Chondrocyte (in vitro differentiated cells): ENCODE measurements at regions not wholly inside any gene's neighbourhood (a gene's known extent, or its start where the extent isn't known, plus 50 kb on each side); places are given as distances from the start of the nearest gene placed in this dataset.

ENCODE experiments used
- DNase-seq: peaks from one replicate; pipeline ENCODE4 v3.0.0; 2021; ENCODE audit warnings: mixed read lengths, low spot score
- H3K27ac Mint-ChIP-seq: one replicate; pipeline ENCODE4 v1.8.0; 2021; ENCODE audit warnings: mild to moderate bottlenecking, moderate library complexity, mixed read lengths; ENCODE audit not compliant: unreplicated experiment
- H3K27me3 Mint-ChIP-seq: 2 replicates; pipeline ENCODE4 v1.8.0; 2021; ENCODE audit warnings: low read depth, mixed read lengths
- H3K36me3 Mint-ChIP-seq: 2 replicates; pipeline ENCODE4 v1.8.0; 2021; ENCODE audit warnings: low read depth, mixed read lengths
- H3K4me1 Mint-ChIP-seq: 2 replicates; pipeline ENCODE4 v1.8.0; 2021; ENCODE audit warnings: low read depth, mild to moderate bottlenecking, mixed read lengths
- H3K4me3 Mint-ChIP-seq: one replicate; pipeline ENCODE4 v1.8.0; 2021; ENCODE audit warnings: mild to moderate bottlenecking, moderate library complexity, mixed read lengths; ENCODE audit not compliant: unreplicated experiment
- H3K9me3 Mint-ChIP-seq: 2 replicates; pipeline ENCODE4 v1.8.0; 2021; ENCODE audit warnings: low read depth, mixed read lengths
- CTCF ChIP-seq: fragments of 200-600 bp; sonication (generic); IDR thresholded peaks from 2 replicates; pipeline ENCODE4 v1.5.0; 2021; ENCODE audit warnings: antibody characterized with exemption, mild to moderate bottlenecking, moderate library complexity

GRCh38 chr21:34022627-34023335 is 50.6 kb upstream of the MRPS6 start:
- TF ChIP-seq CTCF: no peak
- H3K4me3 Mint-ChIP-seq: no peak overlapping the region
- H3K27me3 Mint-ChIP-seq: no peaks in the 10 kb centered on the region
- peaks cover 9% of the 10 kb centered on the region for H3K9me3 Mint-ChIP-seq
- no peak overlapping the region for H3K27ac Mint-ChIP-seq
- DNase-seq: no peak
- peaks cover 9% of the 10 kb centered on the region for H3K4me1 Mint-ChIP-seq
- no peaks in the 10 kb centered on the region for H3K36me3 Mint-ChIP-seq

- H3K27me3 Mint-ChIP-seq: no peaks in the 10 kb centered on the region
- peaks cover 6% of the 10 kb centered on the region for H3K9me3 Mint-ChIP-seq
- no peak for TF ChIP-seq CTCF
- no peak overlapping the region for H3K4me3 Mint-ChIP-seq
- H3K4me1 Mint-ChIP-seq: peaks cover 15% of the 10 kb centered on the region
- no peaks in the 10 kb centered on the region for H3K36me3 Mint-ChIP-seq
- H3K27ac Mint-ChIP-seq: no peak overlapping the region
- DNase-seq: no peak
Measured at GRCh38 chr21:34021726-34022125, 51.7 kb upstream of the MRPS6 start.

- Mint-ChIP-seq H3K4me1 (peaks cover 15% of the 10 kb centered on the region), H3K9me3 (peaks cover 4% of the 10 kb centered on the region), H3K36me3 (no peaks in the 10 kb centered on the region), H3K27me3 (no peaks in the 10 kb centered on the region), H3K4me3 (no peak overlapping the region), H3K27ac (no peak overlapping the region)
- TF ChIP-seq CTCF: no peak
- DNase-seq: no peak
Measured at GRCh38 chr21:34020983-34021553, 52.3 kb upstream of the MRPS6 start.

GRCh38 chr21:34020005-34020847 is 53.2 kb upstream of the MRPS6 start:
- Mint-ChIP-seq H3K9me3 (peaks cover 8% of the 10 kb centered on the region), H3K36me3 (no peaks in the 10 kb centered on the region), H3K4me1 (peaks cover 15% of the 10 kb centered on the region), H3K4me3 (no peak overlapping the region), H3K27ac (no peak overlapping the region), H3K27me3 (no peaks in the 10 kb centered on the region)
- TF ChIP-seq CTCF: peak; percentile 13
- DNase-seq: no peak

GRCh38 chr21:34019402-34019801 is 54.0 kb upstream of the MRPS6 start:
- Mint-ChIP-seq H3K9me3 (peaks cover 14% of the 10 kb centered on the region), H3K36me3 (peaks cover 3% of the 10 kb centered on the region), H3K4me1 (peaks cover 15% of the 10 kb centered on the region), H3K27ac (no peak overlapping the region), H3K4me3 (no peak overlapping the region), H3K27me3 (no peaks in the 10 kb centered on the region)
- no peak for DNase-seq
- TF ChIP-seq CTCF: no peak
